ENCODE measurements at regions not wholly inside any gene's neighbourhood (a gene's known extent, or its start where the extent isn't known, plus 50 kb on each side); places are given as distances from the start of the nearest gene placed in this dataset.

- TF ChIP-seq RFX5 (IDR thresholded peaks at IDR 0.05; ENCODE audit: low read depth, low read length) (no peak), CTCF (conservative IDR thresholded peaks at IDR 0.05; ENCODE audit: low read depth, low read length) (no peak), POLR2A (IDR thresholded peaks at IDR 0.05; ENCODE audit: low read depth, low read length) (no peak), RAD21 (IDR thresholded peaks at IDR 0.05; ENCODE audit: low read length) (no peak), CEBPB (IDR thresholded peaks at IDR 0.05; ENCODE audit: low read depth, low read length) (no peak), SMC3 (IDR thresholded peaks at IDR 0.05; ENCODE audit: low read depth, low read length) (no peak), ELK1 (IDR thresholded peaks at IDR 0.05; ENCODE audit: borderline replicate concordance, low read depth, low read length) (no peak), BHLHE40 (IDR thresholded peaks at IDR 0.05; ENCODE audit: low read depth, low read length) (no peak), CHD1 (IDR thresholded peaks at IDR 0.05; ENCODE audit: low read depth, low read length) (no peak), RCOR1 (IDR thresholded peaks at IDR 0.05; ENCODE audit: insufficient replicate concordance, low read length) (no peak), MAZ (IDR thresholded peaks at IDR 0.05; ENCODE audit: borderline replicate concordance, low read depth, low read length) (no peak), USF2 (IDR thresholded peaks at IDR 0.05; ENCODE audit: low read depth, low read length) (no peak), MAFK (IDR thresholded peaks at IDR 0.05; ENCODE audit: low read depth, low read length) (no peak), MXI1 (IDR thresholded peaks at IDR 0.05; ENCODE audit: borderline replicate concordance, low read depth, low read length) (no peak)
Observed at GRCh38 chr16:65815707-65816106, 550.8 kb upstream of the CDH5 start.
